K562 (cell line): ENCODE measurements at regions not wholly inside any gene's neighbourhood (a gene's known extent, or its start where the extent isn't known, plus 50 kb on each side); places are given as distances from the start of the nearest gene placed in this dataset.

Experiments
- BACH1 ChIP-seq: fragments of 200-800 bp; sonication (Bioruptor generic); IDR thresholded peaks from 2 replicates; pipeline ENCODE4 v1.6.1; 2016; ENCODE audit warnings: missing genetic modification characterization, missing compliant biosample characterization
- BHLHE40 ChIP-seq: IDR thresholded peaks from 2 replicates; pipeline ENCODE4 v1.6.1; 2011; ENCODE audit warnings: low read length, improper control_type of control experiment
- CHCHD3 ChIP-seq: fragments of 250-450 bp; sonication (Bioruptor Pico); IDR thresholded peaks from 2 replicates; pipeline ENCODE4 v2.1.2; 2022; ENCODE audit warnings: mild to moderate bottlenecking
- FOXK2 ChIP-seq, 2 experiments: fragments of 450-650 bp; IDR thresholded peaks in 1 of 2; conservative IDR thresholded peaks in 1 of 2; 2 replicates each; pipeline ENCODE4 v1.6.1; 2016; ENCODE audit warnings: low read depth in 2 of 2, mild to moderate bottlenecking in 1 of 2
- KLF1 ChIP-seq: fragments of 450-650 bp; IDR thresholded peaks from 2 replicates; pipeline ENCODE4 v1.6.1; 2016; ENCODE audit warnings: missing genetic modification characterization, missing compliant biosample characterization
- POLR2A ChIP-seq: fragments of 450-650 bp; conservative IDR thresholded peaks from 2 replicates; pipeline ENCODE4 v1.6.1; 2016
- SP2 ChIP-seq: IDR thresholded peaks from 2 replicates; pipeline ENCODE4 v1.6.1; 2011; ENCODE audit warnings: mild to moderate bottlenecking, low read depth, low read length, moderate library complexity; ENCODE audit not compliant: poor library complexity, severe bottlenecking; ENCODE audit errors: extremely low read depth
- ZNF133 ChIP-seq: fragments of 250-450 bp; sonication (Bioruptor Pico); IDR thresholded peaks from 2 replicates; pipeline ENCODE4 v1.4.0; 2020; ENCODE audit warnings: mild to moderate bottlenecking
- TF ChIP-seq, protein P1 (sequence below), 2 experiments: fragments of 450-650 bp; formaldehyde crosslinking in 1 of 2; IDR thresholded peaks; 2 replicates each; pipeline versions ENCODE4 v1.4.0 to v1.6.1; 2014 to 2020; ENCODE audit warnings: mild to moderate bottlenecking in 2 of 2, borderline replicate concordance in 1 of 2, low read depth in 1 of 2
- TF ChIP-seq, protein P2 (sequence below), 3 experiments: IDR thresholded peaks in 2 of 3; conservative IDR thresholded peaks in 1 of 3; 2 replicates each; pipeline ENCODE4 v1.5.1; 2011 to 2012; ENCODE audit warnings: low read length in 3 of 3, mild to moderate bottlenecking in 3 of 3, control low read depth in 2 of 3, improper control_type of control experiment in 1 of 3, inconsistent platforms in 1 of 3, low read depth in 1 of 3, mixed read lengths in 1 of 3, moderate library complexity in 1 of 3; ENCODE audit not compliant: insufficient read depth in 2 of 3
- TF ChIP-seq, protein P3 (sequence below): fragments of 450-650 bp; formaldehyde crosslinking; IDR thresholded peaks from 2 replicates; pipeline ENCODE4 v1.4.0; 2022; ENCODE audit warnings: missing genetic modification characterization

DNA sequence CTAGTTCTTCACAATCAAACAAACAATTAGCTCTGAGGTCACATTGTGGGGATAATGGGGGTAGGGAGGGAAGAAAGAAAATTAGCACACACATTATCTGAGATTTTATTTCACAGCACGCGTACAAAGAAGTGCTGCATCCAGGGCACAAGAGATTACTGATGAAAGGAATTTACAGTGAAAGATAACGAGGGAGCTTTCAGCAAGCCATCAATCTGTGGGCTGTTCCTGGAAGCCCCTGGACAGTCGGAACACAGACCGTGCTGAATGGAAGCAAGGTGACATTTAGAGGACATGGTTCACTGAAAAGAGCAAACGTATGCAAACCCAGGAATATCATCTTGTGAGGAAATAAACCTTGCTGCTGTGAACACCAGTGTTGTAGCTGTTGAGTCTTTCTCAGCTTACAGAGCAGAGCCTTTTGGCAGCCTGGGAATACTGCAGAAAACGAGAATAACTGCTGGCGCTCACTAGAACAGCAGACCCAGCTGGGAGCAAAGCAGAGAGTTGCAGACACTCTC is 63.2 kb downstream of the SCG2 start:
- no peak for TF ChIP-seq ZNF133 (CRISPR knock-in tag)
- TF ChIP-seq KLF1 (tag) = no peak
- TF ChIP-seq SP2 = no peak
- TF ChIP-seq, protein P1, sequence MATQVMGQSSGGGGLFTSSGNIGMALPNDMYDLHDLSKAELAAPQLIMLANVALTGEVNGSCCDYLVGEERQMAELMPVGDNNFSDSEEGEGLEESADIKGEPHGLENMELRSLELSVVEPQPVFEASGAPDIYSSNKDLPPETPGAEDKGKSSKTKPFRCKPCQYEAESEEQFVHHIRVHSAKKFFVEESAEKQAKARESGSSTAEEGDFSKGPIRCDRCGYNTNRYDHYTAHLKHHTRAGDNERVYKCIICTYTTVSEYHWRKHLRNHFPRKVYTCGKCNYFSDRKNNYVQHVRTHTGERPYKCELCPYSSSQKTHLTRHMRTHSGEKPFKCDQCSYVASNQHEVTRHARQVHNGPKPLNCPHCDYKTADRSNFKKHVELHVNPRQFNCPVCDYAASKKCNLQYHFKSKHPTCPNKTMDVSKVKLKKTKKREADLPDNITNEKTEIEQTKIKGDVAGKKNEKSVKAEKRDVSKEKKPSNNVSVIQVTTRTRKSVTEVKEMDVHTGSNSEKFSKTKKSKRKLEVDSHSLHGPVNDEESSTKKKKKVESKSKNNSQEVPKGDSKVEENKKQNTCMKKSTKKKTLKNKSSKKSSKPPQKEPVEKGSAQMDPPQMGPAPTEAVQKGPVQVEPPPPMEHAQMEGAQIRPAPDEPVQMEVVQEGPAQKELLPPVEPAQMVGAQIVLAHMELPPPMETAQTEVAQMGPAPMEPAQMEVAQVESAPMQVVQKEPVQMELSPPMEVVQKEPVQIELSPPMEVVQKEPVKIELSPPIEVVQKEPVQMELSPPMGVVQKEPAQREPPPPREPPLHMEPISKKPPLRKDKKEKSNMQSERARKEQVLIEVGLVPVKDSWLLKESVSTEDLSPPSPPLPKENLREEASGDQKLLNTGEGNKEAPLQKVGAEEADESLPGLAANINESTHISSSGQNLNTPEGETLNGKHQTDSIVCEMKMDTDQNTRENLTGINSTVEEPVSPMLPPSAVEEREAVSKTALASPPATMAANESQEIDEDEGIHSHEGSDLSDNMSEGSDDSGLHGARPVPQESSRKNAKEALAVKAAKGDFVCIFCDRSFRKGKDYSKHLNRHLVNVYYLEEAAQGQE (IDR thresholded peaks at IDR 0.05; ENCODE audit: borderline replicate concordance) = no peak
- TF ChIP-seq, protein P1 (CRISPR knock-in tag; IDR thresholded peaks at IDR 0.05; ENCODE audit: low read depth) = no peak
- TF ChIP-seq CHCHD3 (CRISPR knock-in tag) = no peak
- TF ChIP-seq BACH1 = no peak
- no peak for TF ChIP-seq POLR2A
- TF ChIP-seq, protein P2, sequence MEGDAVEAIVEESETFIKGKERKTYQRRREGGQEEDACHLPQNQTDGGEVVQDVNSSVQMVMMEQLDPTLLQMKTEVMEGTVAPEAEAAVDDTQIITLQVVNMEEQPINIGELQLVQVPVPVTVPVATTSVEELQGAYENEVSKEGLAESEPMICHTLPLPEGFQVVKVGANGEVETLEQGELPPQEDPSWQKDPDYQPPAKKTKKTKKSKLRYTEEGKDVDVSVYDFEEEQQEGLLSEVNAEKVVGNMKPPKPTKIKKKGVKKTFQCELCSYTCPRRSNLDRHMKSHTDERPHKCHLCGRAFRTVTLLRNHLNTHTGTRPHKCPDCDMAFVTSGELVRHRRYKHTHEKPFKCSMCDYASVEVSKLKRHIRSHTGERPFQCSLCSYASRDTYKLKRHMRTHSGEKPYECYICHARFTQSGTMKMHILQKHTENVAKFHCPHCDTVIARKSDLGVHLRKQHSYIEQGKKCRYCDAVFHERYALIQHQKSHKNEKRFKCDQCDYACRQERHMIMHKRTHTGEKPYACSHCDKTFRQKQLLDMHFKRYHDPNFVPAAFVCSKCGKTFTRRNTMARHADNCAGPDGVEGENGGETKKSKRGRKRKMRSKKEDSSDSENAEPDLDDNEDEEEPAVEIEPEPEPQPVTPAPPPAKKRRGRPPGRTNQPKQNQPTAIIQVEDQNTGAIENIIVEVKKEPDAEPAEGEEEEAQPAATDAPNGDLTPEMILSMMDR (IDR thresholded peaks at IDR 0.05 in 2 of 3, conservative IDR thresholded peaks at IDR 0.05 in 1 of 3; ENCODE audit: insufficient read depth in 2 of 3, low read depth in 1 of 3, low read length in 3 of 3) = no peak
- TF ChIP-seq FOXK2 (conservative IDR thresholded peaks at IDR 0.05 in 1 of 2, IDR thresholded peaks at IDR 0.05 in 1 of 2; ENCODE audit: low read depth in 2 of 2) = no peak
- TF ChIP-seq BHLHE40 = no peak
- TF ChIP-seq, protein P3, sequence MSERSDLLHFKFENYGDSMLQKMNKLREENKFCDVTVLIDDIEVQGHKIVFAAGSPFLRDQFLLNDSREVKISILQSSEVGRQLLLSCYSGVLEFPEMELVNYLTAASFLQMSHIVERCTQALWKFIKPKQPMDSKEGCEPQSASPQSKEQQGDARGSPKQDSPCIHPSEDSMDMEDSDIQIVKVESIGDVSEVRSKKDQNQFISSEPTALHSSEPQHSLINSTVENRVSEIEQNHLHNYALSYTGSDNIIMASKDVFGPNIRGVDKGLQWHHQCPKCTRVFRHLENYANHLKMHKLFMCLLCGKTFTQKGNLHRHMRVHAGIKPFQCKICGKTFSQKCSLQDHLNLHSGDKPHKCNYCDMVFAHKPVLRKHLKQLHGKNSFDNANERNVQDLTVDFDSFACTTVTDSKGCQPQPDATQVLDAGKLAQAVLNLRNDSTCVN (CRISPR knock-in tag) = no peak
